KMS-11 (cell line): ENCODE measurements at regions not wholly inside any gene's neighbourhood (a gene's known extent, or its start where the extent isn't known, plus 50 kb on each side); places are given as distances from the start of the nearest gene placed in this dataset.
"Not testable (repeated sequence)": the region's sequence is repeated elsewhere in the genome, so short reads cannot be mapped to it uniquely, and the experiment has no call there.

Experiments
- H2AFZ ChIP-seq: fragments of 200-600 bp; sonication (generic); 2 replicates; pipeline ENCODE4 v1.6.1; 2016; ENCODE audit warnings: antibody characterized with exemption, mixed run types, low read depth
- H3K27ac ChIP-seq: fragments of 200-600 bp; sonication (generic); 2 replicates; pipeline ENCODE4 v1.6.1; 2016; ENCODE audit warnings: mild to moderate bottlenecking, mixed run types
- H3K27me3 ChIP-seq: fragments of 200-600 bp; sonication (generic); 2 replicates; pipeline ENCODE4 v1.6.1; 2017; ENCODE audit warnings: mild to moderate bottlenecking, low read depth, mixed run types, moderate library complexity; ENCODE audit not compliant: insufficient read depth
- H3K36me3 ChIP-seq: fragments of 200-600 bp; sonication (generic); 2 replicates; pipeline ENCODE4 v1.6.1; 2017; ENCODE audit warnings: mild to moderate bottlenecking, mixed run types; ENCODE audit not compliant: insufficient read depth
- H3K4me1 ChIP-seq: fragments of 200-600 bp; sonication (generic); 2 replicates; pipeline ENCODE4 v1.6.1; 2016; ENCODE audit warnings: mild to moderate bottlenecking, low read depth, mixed run types; ENCODE audit not compliant: poor library complexity, severe bottlenecking
- H3K4me2 ChIP-seq: fragments of 200-600 bp; sonication (generic); 2 replicates; pipeline ENCODE4 v1.7.0; 2016; ENCODE audit warnings: mild to moderate bottlenecking, mixed run types
- H3K4me3 ChIP-seq: fragments of 200-600 bp; sonication (generic); IDR thresholded peaks from 2 replicates; pipeline ENCODE4 v1.6.1; 2017; ENCODE audit warnings: low read depth, low read length, mixed read lengths; ENCODE audit not compliant: insufficient read depth
- H3K79me2 ChIP-seq: fragments of 200-600 bp; sonication (generic); 2 replicates; pipeline ENCODE4 v1.6.1; 2016; ENCODE audit warnings: low read depth, mixed run types; ENCODE audit not compliant: insufficient read depth
- H3K9ac ChIP-seq: fragments of 200-600 bp; sonication (generic); 2 replicates; pipeline ENCODE4 v1.6.1; 2016; ENCODE audit warnings: mild to moderate bottlenecking, mixed run types
- H4K20me1 ChIP-seq: fragments of 200-600 bp; sonication (generic); 2 replicates; pipeline ENCODE4 v1.6.1; 2016; ENCODE audit warnings: mild to moderate bottlenecking, mixed run types; ENCODE audit not compliant: insufficient read depth
- CTCF ChIP-seq: fragments of 200-600 bp; sonication (generic); conservative IDR thresholded peaks from 2 replicates; pipeline ENCODE4 v1.6.1; 2017; ENCODE audit warnings: low read depth, mild to moderate bottlenecking, antibody characterized with exemption, low read length, moderate library complexity, mixed read lengths

- no peaks in the 10 kb centered on the region for H3K27me3 ChIP-seq
- H4K20me1 ChIP-seq: no peaks in the 10 kb centered on the region
- H2AFZ ChIP-seq: no peak overlapping the region
- H3K9ac ChIP-seq: no peak overlapping the region
- no peaks in the 10 kb centered on the region for H3K79me2 ChIP-seq
- no peak for TF ChIP-seq CTCF
- H3K27ac ChIP-seq: no peak overlapping the region
- no peaks in the 10 kb centered on the region for H3K4me1 ChIP-seq
- H3K36me3 ChIP-seq: no peaks in the 10 kb centered on the region
- no peak overlapping the region for H3K4me2 ChIP-seq
- H3K4me3 ChIP-seq: no peak overlapping the region
Measured at GRCh38 chr2:106267997-106268396, 73.9 kb upstream of the UXS1 start.

- Histone ChIP-seq H3K27ac (no peak overlapping the region), H3K36me3 (no peaks in the 10 kb centered on the region), H4K20me1 (no peaks in the 10 kb centered on the region), H2AFZ (no peak overlapping the region), H3K79me2 (no peaks in the 10 kb centered on the region), H3K9ac (no peak overlapping the region), H3K4me1 (no peaks in the 10 kb centered on the region), H3K4me3 (no peak overlapping the region), H3K27me3 (no peaks in the 10 kb centered on the region), H3K4me2 (no peak overlapping the region)
- no peak for TF ChIP-seq CTCF
Measured at GRCh38 chr2:106261871-106262321, 67.8 kb upstream of the UXS1 start.

DNA sequence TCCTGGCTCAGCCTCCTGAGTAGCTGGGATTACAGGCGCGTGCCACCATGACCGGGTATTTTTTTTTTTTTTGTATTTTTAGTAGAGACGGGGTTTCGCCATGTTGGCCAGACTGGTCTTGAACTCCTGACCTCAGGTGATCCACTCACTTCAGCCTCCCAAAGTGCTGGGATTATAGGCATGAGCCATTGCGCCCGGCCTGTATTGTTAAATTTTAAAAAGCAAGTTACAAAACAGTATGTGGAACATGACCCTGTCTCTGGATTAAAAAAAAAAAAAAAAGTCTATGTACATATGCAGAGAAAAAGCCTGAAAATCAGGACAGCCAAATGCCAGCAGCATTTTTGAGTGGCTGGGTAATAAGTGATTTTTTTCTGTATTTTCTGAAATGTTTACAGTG, 64.8 kb upstream of the UXS1 start:
- not testable (repeated sequence) for H3K4me1 ChIP-seq, H3K79me2 ChIP-seq, H3K36me3 ChIP-seq, H3K4me3 ChIP-seq, H3K9ac ChIP-seq, H2AFZ ChIP-seq, H3K4me2 ChIP-seq, H4K20me1 ChIP-seq, H3K27ac ChIP-seq, H3K27me3 ChIP-seq

GRCh38 chr2:106257830-106258229, 63.7 kb upstream of the UXS1 start:
- TF ChIP-seq CTCF: no peak
- Histone ChIP-seq H3K9ac (no peak overlapping the region), H3K4me2 (no peak overlapping the region), H3K36me3 (no peaks in the 10 kb centered on the region), H3K4me3 (no peak overlapping the region), H3K79me2 (no peaks in the 10 kb centered on the region), H3K4me1 (no peaks in the 10 kb centered on the region), H3K27me3 (no peaks in the 10 kb centered on the region), H2AFZ (no peak overlapping the region), H4K20me1 (no peaks in the 10 kb centered on the region), H3K27ac (no peak overlapping the region)

- Histone ChIP-seq H3K4me3 (no peak overlapping the region), H3K36me3 (no peaks in the 10 kb centered on the region), H3K27me3 (no peaks in the 10 kb centered on the region), H4K20me1 (no peaks in the 10 kb centered on the region), H3K9ac (no peak overlapping the region), H3K4me1 (no peaks in the 10 kb centered on the region), H2AFZ (no peak overlapping the region), H3K27ac (no peak overlapping the region), H3K79me2 (no peaks in the 10 kb centered on the region), H3K4me2 (no peak overlapping the region)
- no peak for TF ChIP-seq CTCF
Measured at GRCh38 chr2:106257135-106257534, 63.0 kb upstream of the UXS1 start.

- Histone ChIP-seq H2AFZ (0 out of 2 replicates have a peak overlapping the region, but pooled peaks have one; percentile 14), H3K4me1 (peaks cover 11% of the 10 kb centered on the region), H3K4me2 (peak overlapping the region; percentile 11; the same call in 1 of the 2 replicates)
- not testable (repeated sequence) for H3K4me3 ChIP-seq, H3K27me3 ChIP-seq, H3K9ac ChIP-seq, H4K20me1 ChIP-seq, H3K79me2 ChIP-seq, H3K36me3 ChIP-seq, H3K27ac ChIP-seq
Measured at GRCh38 chr2:106249157-106249828, 55.2 kb upstream of the UXS1 start.

DNA sequence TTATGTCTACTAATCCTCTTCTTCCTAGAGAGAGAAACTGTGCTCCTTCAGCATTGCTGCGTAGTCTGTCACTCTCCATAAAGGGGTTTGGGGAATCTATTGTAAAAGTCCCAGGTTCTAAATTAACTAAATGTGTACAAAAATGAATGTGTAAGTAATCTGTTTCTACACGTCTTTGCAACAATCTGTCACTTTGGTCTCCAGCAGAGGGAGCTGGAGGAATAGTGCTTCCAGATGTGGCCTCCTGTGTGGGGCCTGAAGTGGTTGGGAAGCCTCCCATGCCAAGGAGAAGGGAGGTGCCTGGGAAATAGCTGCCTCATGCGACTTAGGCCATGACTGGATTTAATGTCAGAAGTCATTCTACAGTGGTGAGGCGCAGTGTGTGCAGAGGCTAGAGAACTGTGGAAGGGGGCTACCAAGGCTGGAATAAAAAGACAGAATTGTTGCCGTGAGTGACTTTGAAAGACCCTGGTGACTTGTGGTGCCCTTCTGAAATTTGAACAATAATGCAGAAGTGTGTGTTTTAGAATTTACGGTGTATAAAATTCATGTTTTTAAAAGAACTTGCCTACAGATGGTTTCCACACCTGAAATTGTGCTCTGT, 54.5 kb upstream of the UXS1 start:
- H3K79me2 ChIP-seq, H3K27me3 ChIP-seq, H3K4me3 ChIP-seq, H3K36me3 ChIP-seq, H3K9ac ChIP-seq, H3K4me2 ChIP-seq, H3K27ac ChIP-seq, H2AFZ ChIP-seq, H4K20me1 ChIP-seq: not testable (repeated sequence)
- H3K4me1 ChIP-seq: peaks cover 11% of the 10 kb centered on the region
